ENCODE measurements at regions not wholly inside any gene's neighbourhood (a gene's known extent, or its start where the extent isn't known, plus 50 kb on each side); places are given as distances from the start of the nearest gene placed in this dataset.

GRCh38 chr2:34552337-34552736 is 953.2 kb upstream of the FAM98A start:
- no peak for TF ChIP-seq POU2F2 (IDR thresholded peaks at IDR 0.05; ENCODE audit: borderline replicate concordance, low read depth, low read length)
- no peak for TF ChIP-seq POLR2A (IDR thresholded peaks at IDR 0.05; ENCODE audit: low read depth, low read length)
- TF ChIP-seq ZNF384 (IDR thresholded peaks at IDR 0.05; ENCODE audit: borderline replicate concordance, low read depth, low read length): no peak
- no peak for TF ChIP-seq ZNF592 (IDR thresholded peaks at IDR 0.05)
- no peak for TF ChIP-seq EGR1 (IDR thresholded peaks at IDR 0.05; ENCODE audit: borderline replicate concordance in 1 of 2, low read depth in 2 of 2, low read length in 2 of 2)
- TF ChIP-seq CTCF (IDR thresholded peaks at IDR 0.05 in 2 of 3, conservative IDR thresholded peaks at IDR 0.05 in 1 of 3; ENCODE audit: control insufficient read depth in 2 of 3, extremely low read depth in 1 of 3, insufficient read depth in 1 of 3, low read depth in 3 of 3, low read length in 3 of 3): no peak
- no peak for TF ChIP-seq ZNF274 (IDR thresholded peaks at IDR 0.05; ENCODE audit: insufficient read depth, insufficient read length)
- TF ChIP-seq ATF3 (IDR thresholded peaks at IDR 0.05; ENCODE audit: borderline replicate concordance, extremely low read depth, low read depth, low read length): no peak
- no peak for TF ChIP-seq YBX1 (IDR thresholded peaks at IDR 0.05)

All from GM12878 (cell line).